Glomerular visceral epithelial cell (primary cell): ENCODE measurements at regions not wholly inside any gene's neighbourhood (a gene's known extent, or its start where the extent isn't known, plus 50 kb on each side); places are given as distances from the start of the nearest gene placed in this dataset.

ENCODE experiments used
- DNase-seq: peaks from one replicate; pipeline ENCODE4 v3.0.0-alpha.2; 2016; ENCODE audit errors: extremely low spot score

DNA sequence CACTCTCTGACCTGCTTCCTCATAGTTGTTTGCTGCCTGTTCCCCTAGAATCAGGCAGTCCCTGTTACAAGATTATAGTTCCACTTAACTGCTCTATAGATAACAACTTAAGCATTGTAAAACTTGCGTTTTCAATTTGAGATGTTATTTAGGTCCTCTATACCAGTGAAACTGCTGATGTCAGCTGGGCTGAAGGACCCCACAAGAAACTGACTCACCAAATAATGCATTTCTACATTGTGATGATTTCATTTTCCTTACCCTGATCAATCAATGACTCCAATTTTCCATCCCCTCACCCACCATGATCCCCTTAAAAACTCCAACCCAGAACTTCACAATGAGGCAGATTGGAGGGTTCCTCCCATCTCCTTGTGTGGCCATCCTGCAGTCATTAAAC lies 280.7 kb downstream of the SLITRK1 start:
- no peak for DNase-seq

DNA sequence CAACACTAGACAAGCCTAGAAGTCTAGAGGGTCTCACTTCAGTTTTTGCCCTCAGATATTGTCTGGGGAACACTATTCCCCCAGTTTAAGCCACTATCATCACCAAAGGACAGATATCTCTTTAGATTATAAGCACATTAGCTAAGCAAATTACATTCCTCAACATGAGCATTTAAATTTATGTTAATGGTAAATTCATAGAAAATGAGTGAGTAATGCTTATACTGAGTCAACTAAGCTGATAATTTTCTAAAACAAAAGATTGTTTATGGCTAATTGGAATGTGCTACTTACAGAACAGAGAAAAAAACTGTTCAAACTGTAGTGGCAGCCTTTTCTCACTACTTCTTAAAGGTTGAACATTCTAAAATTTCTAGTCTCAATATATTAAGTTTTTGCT lies 290.2 kb downstream of the SLITRK1 start:
- no peak for DNase-seq

GRCh38 chr13:83589814-83590213 lies 292.5 kb downstream of the SLITRK1 start:
- no peak for DNase-seq

DNA sequence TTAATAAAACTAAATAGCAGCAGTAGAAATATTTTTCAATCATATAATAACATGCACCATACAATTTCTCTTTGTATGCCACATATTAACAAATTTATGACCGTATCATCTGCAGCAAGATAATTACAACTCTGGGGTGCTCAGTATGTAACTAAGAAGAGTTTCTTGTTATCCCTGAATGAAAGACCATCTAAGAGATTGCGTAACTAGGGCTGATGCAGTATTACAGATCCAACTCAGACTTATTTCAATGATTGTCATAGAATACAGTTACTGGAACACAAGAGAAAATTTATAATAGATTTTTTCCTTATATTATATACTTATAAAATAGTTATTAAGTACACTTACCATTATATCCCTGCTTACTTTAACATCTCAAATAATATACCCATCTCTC lies 305.1 kb downstream of the SLITRK1 start:
- DNase-seq: no peak

DNA sequence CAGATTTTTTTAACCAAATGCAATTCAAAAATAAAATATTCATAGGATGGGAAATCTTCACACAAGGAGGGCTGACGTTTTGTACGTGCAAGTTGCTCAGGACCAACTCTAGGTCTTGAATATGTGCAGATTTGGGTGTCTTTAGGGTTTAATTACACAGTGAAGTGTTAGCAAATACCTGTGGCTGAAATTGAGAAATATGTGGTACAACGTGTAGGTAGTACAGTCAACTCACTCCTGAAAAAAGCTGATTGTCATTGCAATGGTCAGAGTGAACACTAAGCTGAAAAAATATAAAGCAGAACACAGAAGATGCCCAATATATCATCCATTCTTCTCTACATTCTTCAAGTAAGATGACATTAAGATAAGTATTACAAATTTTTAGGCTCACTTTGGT lies 314.3 kb downstream of the SLITRK1 start:
- no peak for DNase-seq

DNA sequence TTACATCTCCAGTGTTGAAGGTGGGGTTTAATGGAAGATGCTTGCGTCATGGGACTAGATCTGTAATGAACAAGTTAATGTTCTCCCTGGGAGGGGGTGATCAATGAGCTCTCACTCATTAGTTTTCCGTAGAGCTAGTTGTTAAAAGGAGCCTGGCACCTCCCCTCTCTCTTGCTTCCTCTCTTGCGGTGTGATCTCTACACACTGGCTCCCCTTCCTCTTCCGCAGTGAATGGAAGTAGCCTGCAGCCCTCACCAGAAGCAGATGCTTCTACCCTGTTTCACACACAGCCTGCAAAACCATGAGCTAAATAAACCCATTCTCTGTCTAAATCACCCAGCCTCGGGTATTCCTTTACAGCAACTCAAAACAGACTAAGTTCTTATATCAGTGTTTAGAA lies 318.8 kb downstream of the SLITRK1 start:
- no peak for DNase-seq

- DNase-seq: no peak
Measured at GRCh38 chr13:83557845-83558244, 324.4 kb downstream of the SLITRK1 start.

- DNase-seq: no peak
Measured at GRCh38 chr13:83549671-83550070, 332.6 kb downstream of the SLITRK1 start.

DNA sequence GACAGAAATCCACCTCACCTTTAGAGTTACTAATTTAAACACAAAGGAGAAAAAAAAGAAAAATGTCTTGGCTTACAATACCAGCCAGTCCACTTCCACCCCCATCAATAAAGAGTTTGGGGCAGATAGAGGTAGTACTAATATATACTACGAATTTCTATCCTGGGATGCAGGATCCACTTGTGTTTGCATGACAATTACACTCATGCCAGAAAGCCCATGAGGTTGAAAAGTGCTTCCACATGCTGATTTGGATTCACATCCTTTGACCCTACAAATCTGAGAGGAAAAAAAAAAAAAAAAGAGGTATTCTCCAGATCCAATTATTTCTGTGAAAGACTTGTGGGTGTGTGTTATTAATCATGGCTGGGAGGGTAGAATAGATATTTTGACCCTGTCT lies 335.2 kb downstream of the SLITRK1 start:
- DNase-seq: no peak

- no peak for DNase-seq
Measured at GRCh38 chr13:83546476-83546875, 335.8 kb downstream of the SLITRK1 start.

- DNase-seq: no peak
Measured at GRCh38 chr13:83538636-83539035, 343.6 kb downstream of the SLITRK1 start.

GRCh38 chr13:83536941-83537340 lies 345.3 kb downstream of the SLITRK1 start:
- no peak for DNase-seq

DNA sequence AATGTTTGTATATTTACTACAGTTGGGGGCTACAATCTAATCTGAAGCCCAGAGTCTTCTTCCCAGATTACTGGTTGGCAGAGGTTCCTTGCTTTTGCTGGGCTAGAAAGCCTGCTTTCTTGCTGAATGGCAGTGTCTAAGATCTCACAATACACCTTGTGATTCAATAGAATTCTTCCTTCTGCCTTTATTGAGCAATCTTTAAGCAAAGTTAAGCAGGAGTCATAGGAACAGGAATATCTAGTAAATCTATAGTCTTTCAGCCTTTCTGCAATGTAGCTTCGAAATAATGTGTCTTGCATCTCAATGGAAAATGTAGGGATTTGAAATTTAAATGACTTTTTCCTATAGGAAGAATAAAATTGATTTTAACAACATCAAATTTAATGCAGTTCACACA lies 346.1 kb downstream of the SLITRK1 start:
- no peak for DNase-seq

- no peak for DNase-seq
Measured at GRCh38 chr13:83532809-83533208, 349.5 kb downstream of the SLITRK1 start.

DNA sequence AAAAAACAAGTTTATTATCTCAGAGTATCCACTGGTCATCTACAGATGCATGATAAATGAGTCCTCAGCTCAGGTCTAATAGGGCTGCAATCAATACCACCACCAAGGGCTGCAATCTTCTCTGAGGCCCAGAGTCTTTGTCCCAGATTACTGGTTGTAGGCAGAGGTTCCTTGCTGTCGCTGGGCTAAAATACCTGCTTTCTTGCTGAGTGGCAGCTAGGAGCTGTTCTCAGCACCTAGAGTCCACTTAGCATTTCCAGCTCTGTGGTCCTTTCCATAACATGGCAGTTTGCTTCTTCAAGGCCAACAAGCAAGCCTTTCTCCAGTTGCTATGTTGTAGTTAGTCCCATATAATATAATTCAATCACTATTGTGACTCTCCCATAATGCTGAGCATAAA lies 351.3 kb downstream of the SLITRK1 start:
- no peak for DNase-seq

- no peak for DNase-seq
Measured at GRCh38 chr13:83516781-83517180, 365.5 kb downstream of the SLITRK1 start.

- DNase-seq: no peak
Measured at GRCh38 chr13:83515268-83516015, 366.8 kb downstream of the SLITRK1 start.

DNA sequence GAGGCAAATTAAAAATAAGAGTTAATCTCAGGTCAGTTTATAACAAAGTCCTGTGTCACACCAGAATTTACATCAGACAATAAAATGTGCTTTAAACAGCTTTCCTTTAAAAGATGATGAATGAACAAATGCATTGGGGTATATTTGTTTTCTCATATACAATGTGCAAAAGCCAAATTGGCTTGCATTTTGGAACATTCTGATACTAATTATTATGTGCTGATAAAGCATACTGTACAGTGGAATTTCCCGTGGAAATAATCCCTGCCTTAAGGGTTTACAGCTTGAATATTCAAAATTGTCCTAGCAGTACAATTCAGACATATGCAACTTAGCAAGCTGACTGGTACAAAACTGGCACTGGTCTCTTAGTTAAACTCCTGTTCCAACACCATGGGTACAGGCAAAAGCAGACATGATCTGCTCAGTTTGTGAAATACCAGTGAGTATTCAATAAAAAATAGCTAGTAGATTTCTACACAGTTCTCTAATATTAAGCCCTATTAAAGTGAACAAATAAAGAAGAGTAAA lies 373.4 kb downstream of the SLITRK1 start:
- no peak for DNase-seq

GRCh38 chr13:83503424-83503823 lies 378.9 kb downstream of the SLITRK1 start:
- DNase-seq: peak; percentile 6

DNA sequence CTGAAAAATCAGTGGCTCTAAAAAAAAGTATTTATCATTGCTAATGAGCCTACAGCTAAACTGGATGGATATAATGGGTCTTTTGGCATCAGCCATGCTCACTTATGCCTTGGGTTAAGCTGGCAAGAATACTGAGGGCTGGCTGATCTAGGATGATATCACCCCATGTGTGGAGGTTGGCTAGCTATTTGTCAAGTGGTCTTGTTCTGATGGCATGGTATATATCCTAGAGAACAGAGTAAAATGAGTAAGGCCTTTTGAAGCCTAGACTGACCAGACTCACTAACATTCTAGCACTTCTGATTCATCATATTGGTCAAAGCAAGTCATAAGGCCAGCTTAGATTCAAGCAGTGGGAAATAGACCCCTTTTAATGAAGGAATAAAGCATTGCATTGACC lies 383.0 kb downstream of the SLITRK1 start:
- no peak for DNase-seq

GRCh38 chr13:83498481-83499190 lies 383.6 kb downstream of the SLITRK1 start:
- DNase-seq: peak; percentile 2

DNA sequence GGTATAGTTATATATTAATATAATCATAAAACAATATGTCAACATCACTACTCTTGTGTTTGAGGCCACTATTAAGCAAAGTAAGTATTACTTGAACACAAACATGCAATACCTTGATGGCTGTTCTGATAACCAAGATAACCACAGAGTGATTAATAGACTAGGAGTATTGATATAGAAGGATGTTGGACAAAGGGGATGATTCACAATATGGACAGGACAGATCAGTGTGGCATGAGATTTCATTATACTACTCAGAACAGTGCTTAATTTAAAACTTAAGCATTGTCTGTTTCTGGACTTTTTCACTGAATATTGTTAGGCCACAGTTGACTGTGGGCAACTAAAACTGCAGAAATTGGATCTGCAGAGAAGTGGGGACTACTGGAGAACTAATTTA lies 384.2 kb downstream of the SLITRK1 start:
- no peak for DNase-seq

DNA sequence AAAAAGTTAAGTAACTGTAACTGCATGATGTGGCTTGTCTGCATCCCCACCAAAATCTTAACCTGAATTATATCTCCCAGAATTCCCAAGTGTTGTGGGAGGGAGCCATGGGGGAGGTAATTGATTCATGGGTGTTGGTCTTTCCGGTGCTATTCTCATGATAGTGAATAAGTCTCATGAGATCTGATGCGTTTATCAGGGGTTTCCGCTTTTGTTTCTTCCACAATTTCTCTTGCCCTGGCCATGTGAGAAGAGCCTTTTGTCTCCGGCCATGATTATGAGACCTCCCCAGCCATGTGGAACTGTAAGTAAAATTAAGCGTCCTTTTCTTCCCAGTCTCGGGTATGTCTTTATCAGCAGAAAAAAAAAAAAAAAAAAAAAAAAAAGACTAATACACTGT lies 385.8 kb downstream of the SLITRK1 start:
- DNase-seq: no peak
